Body of pancreas (tissue), 4 donors: ENCODE measurements at regions not wholly inside any gene's neighbourhood (a gene's known extent, or its start where the extent isn't known, plus 50 kb on each side); places are given as distances from the start of the nearest gene placed in this dataset.

ENCODE experiments used
- CTCF ChIP-seq, 7 experiments: fragments of 450-650 bp in 4 of 7; fragments of 200-600 bp in 3 of 7; sonication (generic) in 3 of 7; IDR thresholded peaks; one replicate each; pipeline ENCODE4 v1.5.1; 2016 to 2019; ENCODE audit warnings: antibody characterized with exemption in 7 of 7
- POLR2A ChIP-seq, 3 donors: fragments of 450-650 bp; IDR thresholded peaks; one replicate each; pipeline ENCODE4 v1.6.1; 2016; ENCODE audit warnings: antibody characterized with exemption in 3 of 3, mild to moderate bottlenecking in 2 of 3

GRCh38 chr17:34051046-34051445 lies 204.0 kb upstream of the CCL2 start:
- no peak for TF ChIP-seq POLR2A (IDR thresholded peaks at IDR 0.05)
- TF ChIP-seq CTCF (IDR thresholded peaks at IDR 0.05), result no peak
